ENCODE measurements at regions not wholly inside any gene's neighbourhood (a gene's known extent, or its start where the extent isn't known, plus 50 kb on each side); places are given as distances from the start of the nearest gene placed in this dataset.

- TF ChIP-seq ZBTB8A (CRISPR knock-in tag; IDR thresholded peaks at IDR 0.05; ENCODE audit: borderline replicate concordance, low read depth) (no peak), SALL2 (CRISPR knock-in tag; IDR thresholded peaks at IDR 0.05) (peak; percentile 59; the same call in 1 of the 2 replicates), POGZ (CRISPR knock-in tag; IDR thresholded peaks at IDR 0.05) (no peak), ZNF235 (CRISPR knock-in tag; IDR thresholded peaks at IDR 0.05; ENCODE audit: borderline replicate concordance) (no peak), SP5 (CRISPR knock-in tag; IDR thresholded peaks at IDR 0.05; ENCODE audit: borderline replicate concordance, low read depth) (peak; percentile 89), PCBP2 (optimal IDR thresholded peaks at IDR 0.05; ENCODE audit: low read depth, low read length, poor library complexity, severe bottlenecking) (no peak), RFXANK (CRISPR knock-in tag; IDR thresholded peaks at IDR 0.05) (0 out of 2 replicates have a peak, but pooled peaks have one; percentile 24), ZSCAN25 (CRISPR knock-in tag; IDR thresholded peaks at IDR 0.05) (peak; percentile 52; the same call in 1 of the 2 replicates), ZBTB20 (CRISPR knock-in tag; IDR thresholded peaks at IDR 0.05; ENCODE audit: borderline replicate concordance, low read depth) (no peak), CREB1 (IDR thresholded peaks at IDR 0.05) (no peak), CREB1 (CRISPR knock-in tag; IDR thresholded peaks at IDR 0.05) (no peak; the same call in none of the 2 replicates), PHB2 (IDR thresholded peaks at IDR 0.05; ENCODE audit: partially characterized antibody) (no peak), ZNF329 (CRISPR knock-in tag; IDR thresholded peaks at IDR 0.05; ENCODE audit: low read depth) (no peak), NFKB2 (CRISPR knock-in tag; IDR thresholded peaks at IDR 0.05; ENCODE audit: borderline replicate concordance) (peak; percentile 76; the same call in 1 of the 2 replicates), JUND (CRISPR knock-in tag; IDR thresholded peaks at IDR 0.05) (0 out of 2 replicates have a peak, but pooled peaks have one; percentile 32), RCOR2 (CRISPR knock-in tag; IDR thresholded peaks at IDR 0.05) (peak; percentile 85), GTF2F1 (IDR thresholded peaks at IDR 0.05; ENCODE audit: low read length) (no peak), DPF2 (CRISPR knock-in tag; IDR thresholded peaks at IDR 0.05; ENCODE audit: borderline replicate concordance, low read depth) (peak; percentile 59), ZBTB7B (CRISPR knock-in tag; IDR thresholded peaks at IDR 0.05) (peak; percentile 98), ZNF580 (CRISPR knock-in tag; IDR thresholded peaks at IDR 0.05; ENCODE audit: borderline replicate concordance, low read depth) (peak; percentile 68), CREB3 (CRISPR knock-in tag; IDR thresholded peaks at IDR 0.05) (no peak), SNAPC2 (CRISPR knock-in tag; IDR thresholded peaks at IDR 0.05) (no peak)
- TF ChIP-seq, protein P1, sequence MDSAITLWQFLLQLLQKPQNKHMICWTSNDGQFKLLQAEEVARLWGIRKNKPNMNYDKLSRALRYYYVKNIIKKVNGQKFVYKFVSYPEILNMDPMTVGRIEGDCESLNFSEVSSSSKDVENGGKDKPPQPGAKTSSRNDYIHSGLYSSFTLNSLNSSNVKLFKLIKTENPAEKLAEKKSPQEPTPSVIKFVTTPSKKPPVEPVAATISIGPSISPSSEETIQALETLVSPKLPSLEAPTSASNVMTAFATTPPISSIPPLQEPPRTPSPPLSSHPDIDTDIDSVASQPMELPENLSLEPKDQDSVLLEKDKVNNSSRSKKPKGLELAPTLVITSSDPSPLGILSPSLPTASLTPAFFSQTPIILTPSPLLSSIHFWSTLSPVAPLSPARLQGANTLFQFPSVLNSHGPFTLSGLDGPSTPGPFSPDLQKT (CRISPR knock-in tag; IDR thresholded peaks at IDR 0.05; ENCODE audit: borderline replicate concordance), result no peak
- TF ChIP-seq, protein P2, sequence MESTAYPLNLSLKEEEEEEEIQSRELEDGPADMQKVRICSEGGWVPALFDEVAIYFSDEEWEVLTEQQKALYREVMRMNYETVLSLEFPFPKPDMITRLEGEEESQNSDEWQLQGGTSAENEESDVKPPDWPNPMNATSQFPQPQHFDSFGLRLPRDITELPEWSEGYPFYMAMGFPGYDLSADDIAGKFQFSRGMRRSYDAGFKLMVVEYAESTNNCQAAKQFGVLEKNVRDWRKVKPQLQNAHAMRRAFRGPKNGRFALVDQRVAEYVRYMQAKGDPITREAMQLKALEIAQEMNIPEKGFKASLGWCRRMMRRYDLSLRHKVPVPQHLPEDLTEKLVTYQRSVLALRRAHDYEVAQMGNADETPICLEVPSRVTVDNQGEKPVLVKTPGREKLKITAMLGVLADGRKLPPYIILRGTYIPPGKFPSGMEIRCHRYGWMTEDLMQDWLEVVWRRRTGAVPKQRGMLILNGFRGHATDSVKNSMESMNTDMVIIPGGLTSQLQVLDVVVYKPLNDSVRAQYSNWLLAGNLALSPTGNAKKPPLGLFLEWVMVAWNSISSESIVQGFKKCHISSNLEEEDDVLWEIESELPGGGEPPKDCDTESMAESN (CRISPR knock-in tag; conservative IDR thresholded peaks at IDR 0.05), result 0 out of 2 replicates have a peak, but pooled peaks have one; percentile 7
- TF ChIP-seq, protein P3, sequence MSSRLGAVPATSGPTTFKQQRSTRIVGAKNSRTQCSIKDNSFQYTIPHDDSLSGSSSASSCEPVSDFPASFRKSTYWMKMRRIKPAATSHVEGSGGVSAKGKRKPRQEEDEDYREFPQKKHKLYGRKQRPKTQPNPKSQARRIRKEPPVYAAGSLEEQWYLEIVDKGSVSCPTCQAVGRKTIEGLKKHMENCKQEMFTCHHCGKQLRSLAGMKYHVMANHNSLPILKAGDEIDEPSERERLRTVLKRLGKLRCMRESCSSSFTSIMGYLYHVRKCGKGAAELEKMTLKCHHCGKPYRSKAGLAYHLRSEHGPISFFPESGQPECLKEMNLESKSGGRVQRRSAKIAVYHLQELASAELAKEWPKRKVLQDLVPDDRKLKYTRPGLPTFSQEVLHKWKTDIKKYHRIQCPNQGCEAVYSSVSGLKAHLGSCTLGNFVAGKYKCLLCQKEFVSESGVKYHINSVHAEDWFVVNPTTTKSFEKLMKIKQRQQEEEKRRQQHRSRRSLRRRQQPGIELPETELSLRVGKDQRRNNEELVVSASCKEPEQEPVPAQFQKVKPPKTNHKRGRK (CRISPR knock-in tag; IDR thresholded peaks at IDR 0.05), result no peak
Measured at GRCh38 chr1:43035821-43036741, 77.4 kb upstream of the SLC2A1 start (continued).

Data from HepG2 (cell line).